Embryonic facial prominence (tissue), 1 donor: ENCODE measurements at regions not wholly inside any gene's neighbourhood (a gene's known extent, or its start where the extent isn't known, plus 50 kb on each side); places are given as distances from the start of the nearest gene placed in this dataset.
"Not testable (repeated sequence)": the region's sequence is repeated elsewhere in the genome, so short reads cannot be mapped to it uniquely, and the experiment has no call there.

Source experiments
- DNase-seq: peaks from one replicate; pipeline ENCODE4 v3.0.0-alpha.2; 2016; ENCODE audit errors: extremely low spot score

DNA sequence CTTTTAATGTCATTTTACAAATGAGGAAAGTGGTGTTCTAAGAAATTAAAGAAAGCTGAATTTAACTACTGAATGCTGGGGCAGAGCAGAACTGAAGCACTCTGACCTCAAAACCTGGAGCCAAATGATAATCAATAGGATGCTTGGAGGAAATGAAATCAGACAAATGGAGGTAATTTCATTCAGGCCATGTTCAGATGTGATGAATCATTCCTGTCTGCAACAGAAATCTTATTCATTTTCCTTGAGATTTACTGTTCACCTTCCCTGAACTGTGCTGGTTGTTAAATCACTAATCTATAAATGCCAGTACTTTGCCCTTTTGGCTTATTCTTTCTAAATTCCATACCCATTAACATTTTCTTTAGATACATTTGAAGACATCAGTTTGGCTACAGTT, 85.6 kb upstream of the SNX7 start:
- DNase-seq: no peak

GRCh38 chr1:98565951-98566350, 95.6 kb upstream of the SNX7 start:
- DNase-seq: no peak

DNA sequence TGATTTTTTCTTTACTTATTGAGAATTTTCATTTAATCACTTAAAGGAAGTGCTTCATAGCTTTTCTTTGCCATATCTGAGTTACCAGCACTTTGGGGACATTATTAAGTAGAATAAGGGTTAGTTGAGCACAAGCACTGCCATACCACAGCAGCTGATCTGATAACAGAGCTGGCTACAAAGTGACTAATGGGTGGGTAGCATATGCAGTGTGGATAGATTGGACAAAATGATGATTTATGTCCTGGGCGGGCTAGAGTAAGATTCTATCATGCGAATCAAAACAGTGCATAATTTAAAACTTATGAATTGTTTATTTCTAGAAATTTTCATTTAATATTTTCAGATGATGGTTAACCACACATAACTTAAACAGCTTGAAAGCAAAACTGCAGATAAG, 102.2 kb upstream of the SNX7 start:
- no peak for DNase-seq

- no peak for DNase-seq
These were observed 103.6 kb upstream of the SNX7 start for GRCh38 chr1:98557895-98558294.

DNA sequence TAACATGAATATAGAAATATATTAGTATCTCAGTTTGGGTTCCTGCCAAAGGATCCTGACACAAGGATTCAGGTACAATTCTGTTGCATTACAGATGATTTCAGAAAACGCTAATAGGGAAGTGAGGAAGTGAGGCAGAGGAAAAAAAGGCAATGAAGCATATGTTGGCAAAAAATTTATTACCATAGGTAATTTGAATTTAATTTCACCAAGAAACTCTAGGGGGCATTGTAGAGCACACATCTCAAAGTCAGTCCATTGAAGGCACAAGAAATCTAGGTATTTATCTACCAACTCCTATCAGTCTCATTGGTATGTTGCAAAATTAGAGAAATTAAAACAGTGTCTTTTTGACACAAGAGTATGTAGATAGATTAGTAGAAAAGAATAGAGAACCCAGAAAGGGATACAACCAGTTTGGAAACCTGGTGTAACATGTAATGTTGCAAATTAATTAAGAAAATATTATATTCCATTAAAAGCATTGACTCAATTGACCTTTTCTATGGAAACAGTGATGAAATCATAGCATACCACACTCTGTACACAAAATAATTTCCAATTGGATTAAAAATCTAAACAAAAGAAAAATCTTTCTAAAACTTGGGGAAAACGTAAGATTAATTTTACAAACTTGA, 104.9 kb upstream of the SNX7 start:
- no peak for DNase-seq

DNA sequence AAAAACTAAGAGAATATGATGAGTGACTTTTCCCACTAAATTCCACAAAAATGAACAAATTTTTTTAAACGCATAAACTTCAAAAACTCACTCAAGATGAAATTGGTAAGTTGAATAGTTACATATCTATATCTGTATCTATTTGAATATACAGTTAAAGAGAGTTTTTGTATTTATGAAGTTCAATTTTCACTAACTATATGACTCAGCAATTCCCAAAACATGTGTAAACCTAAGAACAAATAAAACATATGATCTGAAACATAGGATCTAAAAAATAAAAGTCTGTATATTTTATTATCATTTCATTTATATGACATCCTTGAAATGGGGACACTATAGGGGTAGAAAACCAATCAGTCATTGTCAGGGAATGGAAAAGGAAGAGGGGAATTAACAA, 105.7 kb upstream of the SNX7 start:
- no peak for DNase-seq

GRCh38 chr1:98552576-98553074, 108.9 kb upstream of the SNX7 start:
- DNase-seq: not testable (repeated sequence)

GRCh38 chr1:98550076-98550475, 111.4 kb upstream of the SNX7 start:
- DNase-seq: no peak

GRCh38 chr1:98546319-98546718, 115.2 kb upstream of the SNX7 start:
- no peak for DNase-seq

- no peak for DNase-seq
These were observed 123.4 kb upstream of the SNX7 start for GRCh38 chr1:98538106-98538505.

GRCh38 chr1:98523256-98523655, 138.3 kb upstream of the SNX7 start:
- no peak for DNase-seq

DNA sequence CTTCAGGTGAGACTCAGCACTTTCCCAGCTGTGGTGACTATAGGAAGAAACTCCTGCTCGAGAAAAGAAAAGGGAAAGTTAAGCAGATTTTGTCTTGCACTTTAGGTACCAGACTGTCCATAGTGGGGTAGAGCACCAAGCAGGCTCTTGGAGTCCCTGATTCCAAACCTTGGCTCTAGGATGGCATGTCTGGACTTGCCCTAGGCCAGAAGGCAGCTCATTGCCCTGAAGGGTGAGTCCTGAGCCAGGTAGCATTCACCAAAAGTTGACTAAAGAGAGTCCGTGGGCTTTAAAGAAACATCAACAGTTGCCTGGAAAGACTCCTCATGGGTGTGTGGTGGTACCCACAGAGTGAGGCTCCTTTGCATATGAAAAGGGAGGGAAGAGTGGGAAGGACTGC, 145.2 kb upstream of the SNX7 start:
- DNase-seq: no peak

DNA sequence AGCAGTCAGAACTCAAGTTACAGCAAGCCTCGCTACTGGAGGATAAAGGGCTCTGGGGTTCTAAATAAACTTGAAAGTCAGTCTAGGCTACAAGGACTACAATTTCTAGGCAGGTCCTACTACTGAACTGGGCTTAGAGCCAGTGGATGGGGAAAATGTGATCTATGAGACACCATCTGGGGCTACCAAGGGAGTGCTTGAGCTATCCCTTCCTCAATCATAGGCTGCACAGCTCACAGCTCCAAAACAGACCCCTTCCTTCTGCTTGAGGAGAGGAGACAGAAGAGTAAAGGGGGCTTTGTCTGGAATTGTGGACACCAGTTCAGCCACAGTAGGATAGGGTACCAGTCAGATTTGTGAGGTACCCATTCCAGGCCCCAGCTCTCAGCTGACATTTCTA, 145.8 kb upstream of the SNX7 start:
- no peak for DNase-seq

DNA sequence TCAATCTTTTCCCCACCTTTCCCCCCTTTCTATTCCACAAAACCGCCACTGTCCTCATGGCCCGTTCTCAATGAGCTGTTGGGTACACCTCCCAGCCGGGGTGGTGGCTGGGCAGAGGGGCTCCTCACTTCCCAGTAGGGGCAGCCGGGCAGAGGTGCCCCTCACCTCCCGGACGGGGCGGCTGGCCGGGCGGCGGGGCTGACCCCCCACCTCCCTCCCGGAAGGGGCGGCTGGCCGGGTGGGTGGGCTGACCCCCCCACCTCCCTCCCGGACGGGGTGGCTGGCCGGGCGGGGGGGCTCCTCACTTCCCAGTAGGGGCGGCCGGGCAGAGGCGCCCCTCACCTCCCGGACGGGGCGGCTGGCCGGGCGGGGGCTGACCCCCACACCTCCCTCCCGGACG, 149.3 kb upstream of the SNX7 start:
- DNase-seq: not testable (repeated sequence)

- no peak for DNase-seq
These were observed 157.8 kb upstream of the SNX7 start for GRCh38 chr1:98503771-98504170.

- no peak for DNase-seq
These were observed 158.6 kb upstream of the SNX7 start for GRCh38 chr1:98502937-98503336.

GRCh38 chr1:98500324-98500723, 161.2 kb upstream of the SNX7 start:
- no peak for DNase-seq

DNA sequence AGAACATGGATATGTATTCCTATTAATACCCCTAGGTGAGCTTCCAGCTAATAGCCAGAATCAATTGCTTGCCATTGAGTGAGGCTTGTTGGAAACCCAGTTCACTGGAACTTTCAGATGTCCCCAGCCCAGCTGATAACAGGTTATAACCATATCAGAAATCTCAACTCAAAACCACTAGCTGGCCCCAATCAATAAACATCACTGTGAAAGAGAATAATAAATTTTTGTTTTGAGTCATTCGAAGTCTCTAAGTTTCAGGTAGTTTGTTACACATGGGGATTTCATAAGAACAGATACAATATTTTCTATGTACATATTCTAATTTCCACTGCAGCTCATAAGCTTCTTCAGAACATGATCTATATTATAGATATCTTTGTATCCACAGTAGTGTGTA, 162.9 kb upstream of the SNX7 start:
- DNase-seq: no peak

DNA sequence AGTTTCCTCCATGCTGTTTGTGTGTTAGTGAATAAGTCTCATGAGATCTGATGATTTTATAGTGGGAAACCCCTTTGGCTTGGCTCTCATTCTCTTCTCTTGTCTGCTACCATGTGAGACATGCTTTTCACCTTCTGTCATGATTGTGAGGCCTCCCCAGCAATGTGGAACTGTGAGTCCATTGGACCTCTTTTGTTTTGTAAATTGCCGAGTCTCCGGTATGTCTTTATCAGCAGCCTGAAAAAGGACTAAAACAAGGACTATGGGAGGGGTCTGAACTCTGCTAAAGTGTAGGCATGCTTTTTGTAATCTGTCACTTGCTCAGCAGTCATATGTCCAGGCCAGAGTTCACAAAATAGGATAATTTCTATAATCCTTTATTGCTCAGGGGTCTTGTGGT, 164.0 kb upstream of the SNX7 start:
- no peak for DNase-seq

GRCh38 chr1:98496256-98496995, 165.1 kb upstream of the SNX7 start:
- DNase-seq: no peak

- no peak for DNase-seq
These were observed 168.1 kb upstream of the SNX7 start for GRCh38 chr1:98493469-98493868.

DNA sequence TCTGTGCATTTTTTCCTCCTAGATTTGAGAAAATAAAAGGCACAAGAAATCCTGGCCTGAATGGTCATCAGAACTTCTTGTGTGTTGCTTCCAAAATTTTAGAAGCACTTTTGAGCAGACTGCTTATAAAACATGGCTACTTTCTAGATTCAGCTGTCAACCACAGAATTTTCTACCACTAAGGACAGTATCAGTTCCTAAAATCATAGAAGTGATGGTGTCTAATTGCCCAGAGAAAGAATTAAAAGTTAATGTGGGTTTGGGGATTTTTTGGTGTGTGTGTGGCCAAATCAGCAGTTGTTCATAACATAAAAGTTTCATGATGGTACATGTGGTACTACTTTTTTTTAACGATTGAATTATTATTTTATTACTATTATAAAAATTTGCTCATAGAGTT, 171.4 kb upstream of the SNX7 start:
- DNase-seq: no peak

DNA sequence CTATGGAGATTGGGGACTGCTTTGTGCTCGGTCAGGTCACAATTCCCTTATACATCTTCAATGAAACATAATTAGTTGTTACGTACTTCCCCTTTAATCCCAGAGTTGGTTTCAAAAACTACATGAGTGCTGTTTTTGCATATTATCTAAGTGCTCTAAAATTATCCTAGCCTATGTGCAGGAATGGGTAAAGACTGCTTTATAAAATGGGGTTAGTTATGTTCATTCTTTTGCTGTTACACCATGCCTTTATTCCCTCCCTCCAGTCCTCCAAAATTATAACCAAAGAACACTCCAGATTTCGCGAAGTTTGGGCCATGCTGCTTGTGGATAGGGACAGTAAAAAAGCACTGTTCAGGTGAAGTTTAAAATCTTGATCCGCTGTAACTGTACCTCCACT, 173.9 kb upstream of the SNX7 start:
- no peak for DNase-seq

DNA sequence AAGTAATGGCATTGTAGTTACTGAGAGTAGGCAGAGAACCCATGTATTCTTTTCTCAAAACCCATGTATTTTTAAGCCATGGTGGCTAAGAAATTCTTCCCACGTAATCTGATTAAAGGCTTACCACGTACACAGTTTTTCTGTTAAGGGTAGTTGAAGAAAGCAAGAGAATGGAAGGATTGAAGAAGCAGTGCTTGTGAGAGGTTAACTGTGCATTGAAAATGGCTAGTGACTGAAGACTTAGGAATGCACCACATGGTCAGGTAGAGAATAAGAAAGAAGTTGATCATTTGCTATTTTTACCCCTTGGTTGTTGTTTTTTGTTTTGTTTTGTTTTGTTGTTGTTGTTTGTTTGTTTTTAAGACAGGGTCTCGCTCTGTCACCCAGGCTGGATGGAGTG, 178.9 kb upstream of the SNX7 start:
- DNase-seq: no peak
